Heart left ventricle (tissue), 16 donors: ENCODE measurements at regions not wholly inside any gene's neighbourhood (a gene's known extent, or its start where the extent isn't known, plus 50 kb on each side); places are given as distances from the start of the nearest gene placed in this dataset.

Source experiments
- ATAC-seq, 4 donors: fragments of 200-7000 bp; cut with Tn5 transposase; one replicate each; pipeline ENCODE4 v1.9.1; 2020 to 2022; ENCODE audit warnings: moderate library complexity in 4 of 4, mild to moderate bottlenecking in 3 of 4, moderate number of reproducible peaks in 1 of 4
- DNase-seq, 5 donors: peaks; one replicate each; pipeline ENCODE4 v3.0.0-alpha.2; 2020
- H3K27ac ChIP-seq, 12 donors: fragments of 200-600 bp; sonication (generic) in 4 of 12; one replicate each; pipeline versions ENCODE4 v1.5.0 to v1.8.0; 2016 to 2022; ENCODE audit warnings: mild to moderate bottlenecking in 2 of 12
- H3K27me3 ChIP-seq, 9 donors: fragments of 200-600 bp; sonication (generic) in 2 of 9; one replicate each; pipeline versions ENCODE4 v1.5.1 to v1.8.0; 2016 to 2022; ENCODE audit warnings: mild to moderate bottlenecking in 3 of 9
- H3K36me3 ChIP-seq, 9 donors: fragments of 200-600 bp; sonication (generic) in 2 of 9; one replicate each; pipeline versions ENCODE4 v1.5.0 to v1.8.0; 2018 to 2022; ENCODE audit warnings: mild to moderate bottlenecking in 2 of 9
- H3K4me1 ChIP-seq, 12 donors: fragments of 200-600 bp; sonication (generic) in 4 of 12; one replicate each; pipeline versions ENCODE4 v1.5.0 to v1.8.0; 2016 to 2022; ENCODE audit warnings: mild to moderate bottlenecking in 3 of 12
- H3K4me3 ChIP-seq, 12 donors: fragments of 200-600 bp; sonication (generic) in 4 of 12; one replicate each; pipeline versions ENCODE4 v1.5.0 to v1.8.0; 2017 to 2022; ENCODE audit warnings: mild to moderate bottlenecking in 9 of 12, moderate library complexity in 4 of 12
- H3K9me3 ChIP-seq, 12 donors: fragments of 200-600 bp; sonication (generic) in 4 of 12; one replicate each; pipeline versions ENCODE4 v1.5.0 to v1.8.0; 2016 to 2022; ENCODE audit warnings: mild to moderate bottlenecking in 1 of 12
- CTCF ChIP-seq, 12 donors: fragments of 200-600 bp; sonication (generic) in 4 of 12; IDR thresholded peaks; one replicate each; pipeline versions ENCODE4 v1.5.0 to v1.8.0; 2018 to 2022; ENCODE audit warnings: antibody characterized with exemption in 12 of 12, mild to moderate bottlenecking in 5 of 12
- POLR2A ChIP-seq, 2 donors: fragments of 450-650 bp; IDR thresholded peaks; one replicate each; pipeline ENCODE4 v1.6.1; 2017; ENCODE audit warnings: antibody characterized with exemption in 2 of 2, mild to moderate bottlenecking in 2 of 2, moderate library complexity in 2 of 2
- WGBS, 4 donors: extraction: QIAGEN DNeasy Blood & Tissue Kit in 2 of 4; methylation state at CpG; one replicate each; pipeline versions ENCODE4 v1.1.5 to v1.1.7; 2013 to 2018; 5-methylcytosine and 5-hydroxymethylcytosine counted together
- intact Hi-C, 10 donors: fragments of 100-400 bp; cut with DNase I; formaldehyde crosslinking; loops; one replicate each; pipeline versions ENCODE4 v1.11.1 to v1.14.2; 2022
- donor health status: ischemic (EF 13 %, LVEDD 7.1; RV severe dilation, severe dysfunction).
- donor health status: healthy with polysubstance abuse.
- donor health status: DM: no; HTN: yes; CAD: no.
- donor health status: DM: no; HTN: no; CAD: no.
- donor health status: ischemic (EF 25% LVEDD 6.9; RV normal size, moderate dysfunction).
- donor health status: ischemic (EF 25% LVEDD 5.7; RV mildly dilated, moderate dysfunction).
- donor health status: healthy.
- donor health status: DM: yes; HTN: yes; CAD: no.
- donor health status: ischemic (EF 35%, LVEDD 5.7; RV mildly dilated, moderate dysfunction).
- donor health status: nonischemic (EF 11% LVEDD 7.7; RV severe dilation, severe dysfunction).
- donor health status: DM: yes; HTN: yes; CAD: no.
- donor health status: PGD.
- donor health status: ischemic (EF 29% LVEDD 5.4; RV normal size, mild dysfunction).
- donor health status: nonischemic (EF 23%, LVEDD 6.1; RV moderate dilation, normal function).

- 40 to 46% (median 45%) methylated on average over 2 of the region's 2 CpGs for WGBS, 4 donors
Measured at GRCh38 chr6:147839708-147840610, 331.5 kb downstream of the SAMD5 start.

GRCh38 chr6:147841547-147842148 is 333.2 kb downstream of the SAMD5 start:
- H3K4me3 ChIP-seq: no peak overlapping the region
- TF ChIP-seq CTCF (IDR thresholded peaks at IDR 0.05) (no peak), POLR2A (IDR thresholded peaks at IDR 0.05) (no peak)
- WGBS, 4 donors: 48 to 52% (median 50%) methylated on average over 1 of the region's 1 CpG
- no peaks in the 10 kb centered on the region for H3K27me3 ChIP-seq
- H3K27ac ChIP-seq: no peak overlapping the region
- intact Hi-C loops: no loop called here
- H3K4me1 ChIP-seq: no peaks in the 10 kb centered on the region
- no peaks in the 10 kb centered on the region for H3K36me3 ChIP-seq
- no peak for DNase-seq
- peaks cover 0 to 10% (median 0%) of the 10 kb centered on the region in 12 donors for H3K9me3 ChIP-seq
- ATAC-seq: no peak

More at GRCh38 chr6:147839708-147840610, 331.5 kb downstream of the SAMD5 start:
- H3K9me3 ChIP-seq: peaks cover 0 to 10% (median 0%) of the 10 kb centered on the region in 12 donors
- no peaks in the 10 kb centered on the region for H3K36me3 ChIP-seq
- no peaks in the 10 kb centered on the region for H3K27me3 ChIP-seq
- H3K27ac ChIP-seq: no peak overlapping the region
- DNase-seq: no peak
- ATAC-seq: no peak
- TF ChIP-seq POLR2A (IDR thresholded peaks at IDR 0.05) (no peak), CTCF (IDR thresholded peaks at IDR 0.05) (no peak)
- intact Hi-C loops: no loop called here
- no peak overlapping the region for H3K4me3 ChIP-seq
- no peaks in the 10 kb centered on the region for H3K4me1 ChIP-seq

GRCh38 chr6:147849401-147850330 is 341.2 kb downstream of the SAMD5 start:
- Histone ChIP-seq H3K27me3 (no peaks in the 10 kb centered on the region), H3K4me3 (no peak overlapping the region), H3K27ac (no peak overlapping the region), H3K9me3 (peaks cover 0 to 4% (median 0%) of the 10 kb centered on the region in 12 donors), H3K4me1 (no peaks in the 10 kb centered on the region), H3K36me3 (no peaks in the 10 kb centered on the region)
- TF ChIP-seq CTCF (IDR thresholded peaks at IDR 0.05) (no peak), POLR2A (IDR thresholded peaks at IDR 0.05) (no peak)
- DNase-seq (no peak), ATAC-seq (no peak)
- intact Hi-C loops: no loop called here
- WGBS, 4 donors: 57 to 65% (median 63%) methylated on average over 10 of the region's 10 CpGs
